LNCAP (cell line): ENCODE measurements at regions not wholly inside any gene's neighbourhood (a gene's known extent, or its start where the extent isn't known, plus 50 kb on each side); places are given as distances from the start of the nearest gene placed in this dataset.

Experiments
- TF ChIP-seq, protein P1 (sequence below): fragments of 450-650 bp; IDR thresholded peaks from 2 replicates; pipeline ENCODE4 v1.5.1; 2017; ENCODE audit warnings: mild to moderate bottlenecking

DNA sequence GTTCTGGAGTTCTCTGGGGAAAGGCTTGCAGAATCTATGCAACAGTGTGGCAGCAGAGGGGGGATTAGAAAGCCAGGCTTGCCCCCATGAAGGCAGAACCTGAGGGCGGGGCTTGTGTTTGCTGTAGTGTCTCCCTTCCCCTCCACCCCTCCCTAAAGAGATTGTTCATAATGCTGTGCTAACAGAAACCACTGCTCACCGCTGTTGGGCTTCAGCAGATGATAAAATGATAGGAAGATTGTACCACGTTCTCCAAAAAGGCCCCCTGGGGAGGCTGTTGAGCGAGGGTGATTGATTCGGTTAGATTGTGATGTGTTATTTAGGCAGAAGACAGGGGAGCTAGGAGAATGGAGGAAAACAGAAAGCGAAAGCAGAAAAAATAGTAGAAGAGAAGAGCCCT, 215.2 kb upstream of the NCAM1 start:
- TF ChIP-seq, protein P1, sequence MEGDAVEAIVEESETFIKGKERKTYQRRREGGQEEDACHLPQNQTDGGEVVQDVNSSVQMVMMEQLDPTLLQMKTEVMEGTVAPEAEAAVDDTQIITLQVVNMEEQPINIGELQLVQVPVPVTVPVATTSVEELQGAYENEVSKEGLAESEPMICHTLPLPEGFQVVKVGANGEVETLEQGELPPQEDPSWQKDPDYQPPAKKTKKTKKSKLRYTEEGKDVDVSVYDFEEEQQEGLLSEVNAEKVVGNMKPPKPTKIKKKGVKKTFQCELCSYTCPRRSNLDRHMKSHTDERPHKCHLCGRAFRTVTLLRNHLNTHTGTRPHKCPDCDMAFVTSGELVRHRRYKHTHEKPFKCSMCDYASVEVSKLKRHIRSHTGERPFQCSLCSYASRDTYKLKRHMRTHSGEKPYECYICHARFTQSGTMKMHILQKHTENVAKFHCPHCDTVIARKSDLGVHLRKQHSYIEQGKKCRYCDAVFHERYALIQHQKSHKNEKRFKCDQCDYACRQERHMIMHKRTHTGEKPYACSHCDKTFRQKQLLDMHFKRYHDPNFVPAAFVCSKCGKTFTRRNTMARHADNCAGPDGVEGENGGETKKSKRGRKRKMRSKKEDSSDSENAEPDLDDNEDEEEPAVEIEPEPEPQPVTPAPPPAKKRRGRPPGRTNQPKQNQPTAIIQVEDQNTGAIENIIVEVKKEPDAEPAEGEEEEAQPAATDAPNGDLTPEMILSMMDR = no peak

DNA sequence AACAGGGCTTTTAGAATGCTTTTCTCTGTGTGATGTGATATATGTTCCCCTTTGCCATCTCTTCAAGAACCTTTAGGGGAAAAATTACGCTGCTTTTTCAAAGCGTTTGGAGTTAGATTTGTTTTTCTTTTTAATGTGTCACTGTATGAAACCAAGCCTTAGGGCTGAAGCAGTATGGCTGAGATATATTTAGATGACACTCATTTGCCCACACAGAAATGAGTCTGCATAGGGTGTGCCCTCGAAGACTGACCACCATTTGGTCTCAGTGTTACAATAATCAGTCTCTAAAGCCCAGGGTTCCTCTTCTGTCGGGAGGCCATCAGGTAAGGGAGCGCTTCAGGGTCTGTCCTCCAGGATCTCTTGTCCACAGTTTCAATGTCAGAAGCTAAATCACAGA, 213.0 kb upstream of the NCAM1 start:
- TF ChIP-seq, protein P1 = no peak

DNA sequence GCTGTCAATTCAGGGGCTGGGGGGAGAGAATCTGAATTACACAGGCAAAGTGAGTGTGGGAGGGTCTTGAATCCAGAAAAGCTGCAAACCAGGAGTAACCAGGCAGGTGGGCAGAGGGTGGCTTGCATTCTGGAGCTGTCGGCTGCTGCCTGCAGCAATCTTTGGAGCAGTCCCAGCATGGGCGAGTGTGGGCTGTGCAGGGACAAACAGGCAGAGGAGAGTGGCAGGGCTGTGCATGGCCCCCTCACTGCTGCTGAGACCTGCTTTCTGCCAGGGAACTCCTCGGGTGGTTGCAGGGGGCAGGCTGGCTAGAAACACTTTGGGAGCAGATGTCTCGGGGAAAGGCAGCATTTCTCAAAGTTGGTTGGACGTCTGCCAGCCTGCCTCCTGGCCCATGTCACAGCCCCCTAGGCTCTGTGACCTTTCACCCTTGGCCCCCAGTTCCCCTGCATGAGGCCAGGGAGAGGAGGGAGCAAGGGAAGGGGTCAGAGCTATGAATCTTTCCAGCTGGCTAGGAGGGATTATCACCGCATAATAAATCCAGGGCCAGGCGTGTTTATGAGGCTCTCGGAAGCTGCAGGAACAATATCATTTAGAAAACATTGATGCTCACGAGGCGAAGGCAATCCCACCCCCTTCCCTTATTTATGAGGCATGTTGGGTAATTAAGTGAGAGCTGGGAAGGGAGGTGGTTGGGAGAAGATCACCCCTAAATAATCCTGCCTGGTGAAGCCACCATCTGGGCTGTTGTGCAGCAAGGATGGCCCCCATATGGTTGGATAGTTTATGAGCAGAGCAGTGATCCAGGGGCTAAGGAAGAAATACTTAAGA, 212.3 kb upstream of the NCAM1 start:
- TF ChIP-seq, protein P1 = no peak

DNA sequence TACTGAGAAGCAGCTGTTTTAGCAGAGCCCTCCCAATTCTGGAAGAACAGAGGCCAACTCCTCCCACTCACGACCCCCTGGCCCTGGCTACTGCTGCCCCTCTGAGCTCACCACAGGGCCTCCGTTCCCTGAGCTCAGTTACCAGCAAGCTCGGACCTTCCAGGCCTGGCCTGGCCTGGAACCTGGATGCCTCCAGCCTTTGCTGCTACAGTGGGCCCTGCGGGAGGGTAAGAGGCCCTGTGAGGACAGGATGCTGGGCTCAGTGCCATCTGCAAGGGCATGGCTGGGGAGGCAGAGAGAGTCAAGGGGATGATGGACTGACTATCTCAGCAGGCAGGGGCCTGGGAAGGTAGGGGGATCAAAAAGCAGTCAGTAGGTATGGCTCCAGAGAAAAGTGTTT, 209.9 kb upstream of the NCAM1 start:
- TF ChIP-seq, protein P1 = no peak

DNA sequence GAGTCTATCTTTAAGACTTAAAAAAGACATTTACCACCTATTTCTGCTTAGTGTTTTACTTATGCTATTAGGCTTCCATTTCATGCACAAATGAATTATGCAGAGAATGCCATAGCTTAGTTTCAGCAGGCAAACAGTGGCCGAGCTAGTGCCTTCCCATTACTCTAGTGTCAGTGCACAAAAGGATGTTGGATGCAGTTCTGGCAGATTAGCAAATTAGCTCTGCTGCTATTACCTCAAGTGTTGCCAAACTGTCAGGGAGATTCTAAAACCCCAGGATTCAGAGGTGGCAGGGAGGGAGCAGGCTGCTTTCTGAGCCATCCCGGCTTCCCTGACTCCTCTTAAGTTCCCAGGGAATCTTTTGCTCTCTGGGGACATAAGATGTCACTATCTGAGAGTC, 209.4 kb upstream of the NCAM1 start:
- TF ChIP-seq, protein P1 = no peak

DNA sequence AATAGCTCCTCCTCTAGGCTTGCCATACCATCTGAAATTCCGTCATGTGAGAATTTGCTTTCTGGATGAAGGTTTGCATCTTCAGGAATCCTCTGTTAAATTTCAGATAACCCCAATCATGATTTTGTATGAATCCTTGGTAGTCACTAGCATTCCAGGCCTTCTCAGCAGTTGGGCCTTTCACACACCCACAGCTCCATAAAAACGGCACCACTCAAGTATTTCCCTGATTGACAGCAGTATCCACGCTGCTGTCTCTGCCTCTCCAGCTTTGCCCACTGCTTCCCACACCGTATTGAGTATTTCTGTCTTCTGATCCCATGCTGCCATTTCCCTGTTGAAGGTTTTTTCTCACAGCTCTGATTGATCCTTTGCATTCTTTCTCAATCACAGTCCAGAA, 208.7 kb upstream of the NCAM1 start:
- TF ChIP-seq, protein P1 = no peak

DNA sequence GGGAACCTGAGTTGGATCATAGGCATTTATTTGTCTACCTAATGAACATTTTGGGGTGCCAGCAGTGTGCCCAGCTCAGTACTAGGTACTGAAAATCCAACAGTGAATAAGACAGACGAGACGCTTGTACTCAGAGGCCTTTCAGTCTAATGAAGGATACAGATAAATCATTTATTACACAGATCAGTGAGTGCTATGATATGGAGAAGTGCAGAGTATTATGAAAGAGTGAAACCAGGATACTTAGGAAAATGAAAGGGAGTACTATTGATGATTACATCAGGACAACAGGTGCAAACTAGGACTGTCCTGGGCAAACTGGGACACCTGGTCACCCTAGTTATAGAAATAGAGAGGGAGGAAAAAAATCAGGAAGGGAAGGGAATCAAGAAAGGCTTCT, 207.5 kb upstream of the NCAM1 start:
- TF ChIP-seq, protein P1 = no peak
